Duodenal mucosa (tissue), 2 donors: ENCODE measurements at regions not wholly inside any gene's neighbourhood (a gene's known extent, or its start where the extent isn't known, plus 50 kb on each side); places are given as distances from the start of the nearest gene placed in this dataset.
"Not testable (repeated sequence)": the region's sequence is repeated elsewhere in the genome, so short reads cannot be mapped to it uniquely, and the experiment has no call there.

Experiments used
- H3K27ac ChIP-seq: one replicate; pipeline ENCODE4 v1.7.0; 2013; ENCODE audit warnings: low read depth, low read length
- H3K27me3 ChIP-seq, 2 donors: one replicate each; pipeline ENCODE4 v1.7.0; 2013; ENCODE audit warnings: low read length in 2 of 2, control low read depth in 1 of 2; ENCODE audit not compliant: insufficient read depth in 2 of 2, control insufficient read depth in 1 of 2
- H3K36me3 ChIP-seq, 2 donors: one replicate each; pipeline ENCODE4 v1.7.0; 2013; ENCODE audit warnings: low read length in 2 of 2, control low read depth in 1 of 2; ENCODE audit not compliant: insufficient read depth in 2 of 2, control insufficient read depth in 1 of 2
- H3K4me1 ChIP-seq, 2 donors: one replicate each; pipeline ENCODE4 v1.7.0; 2013; ENCODE audit warnings: low read length in 2 of 2, control low read depth in 1 of 2; ENCODE audit not compliant: insufficient read depth in 2 of 2, control insufficient read depth in 1 of 2
- H3K4me3 ChIP-seq, 2 donors: one replicate each; pipeline ENCODE4 v1.7.0; 2013; ENCODE audit warnings: low read length in 2 of 2, low read depth in 1 of 2
- H3K9ac ChIP-seq, 2 donors: one replicate each; pipeline ENCODE4 v1.7.0; 2013; ENCODE audit warnings: low read length in 2 of 2, low read depth in 1 of 2
- H3K9me3 ChIP-seq, 2 donors: one replicate each; pipeline ENCODE4 v1.7.0; 2013; ENCODE audit warnings: low read length in 2 of 2, control low read depth in 1 of 2; ENCODE audit not compliant: control insufficient read depth in 1 of 2

DNA sequence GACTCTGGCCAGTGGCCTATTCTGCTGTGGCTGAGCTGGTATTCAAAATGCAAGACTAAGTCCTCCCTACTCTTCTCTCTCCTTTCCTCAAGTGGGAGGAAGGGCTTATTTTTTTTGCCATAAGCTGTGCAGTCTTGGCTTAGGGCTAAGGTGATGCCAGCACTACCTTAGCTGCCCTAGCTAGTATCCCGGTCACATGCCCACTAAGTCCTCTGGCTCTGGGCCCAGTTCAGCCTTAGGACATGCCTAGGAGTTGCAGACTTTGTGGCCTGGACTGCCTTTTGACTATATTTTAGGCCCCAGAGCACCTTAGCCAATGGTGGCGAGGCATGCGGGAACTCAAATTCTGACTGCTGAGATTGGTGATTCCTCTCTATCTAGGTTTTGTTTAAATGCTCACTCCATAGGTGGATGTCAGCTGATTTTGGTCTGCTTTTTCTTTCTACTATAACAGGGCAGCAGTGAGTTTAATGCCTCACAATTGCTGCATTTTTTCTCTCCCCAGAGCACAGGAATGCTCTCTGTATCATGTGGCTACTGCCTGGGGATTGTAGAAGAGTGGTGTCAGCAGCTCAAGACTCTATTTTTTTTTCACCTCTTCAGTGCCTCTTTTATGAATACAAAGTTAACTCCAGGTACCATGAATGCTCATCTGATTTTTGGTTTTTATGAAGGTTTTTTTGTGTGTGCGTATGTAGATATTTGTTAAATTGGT is 472.9 kb upstream of the GRID2 start:
- H3K27ac ChIP-seq = no peak overlapping the region
- no peaks in the 10 kb centered on the region for H3K36me3 ChIP-seq
- no peak overlapping the region for H3K4me3 ChIP-seq
- no peaks in the 10 kb centered on the region for H3K27me3 ChIP-seq
- peaks cover 4 to 6% of the 10 kb centered on the region in 2 donors for H3K9me3 ChIP-seq
- H3K9ac ChIP-seq = no peak overlapping the region
- H3K4me1 ChIP-seq = no peaks in the 10 kb centered on the region

DNA sequence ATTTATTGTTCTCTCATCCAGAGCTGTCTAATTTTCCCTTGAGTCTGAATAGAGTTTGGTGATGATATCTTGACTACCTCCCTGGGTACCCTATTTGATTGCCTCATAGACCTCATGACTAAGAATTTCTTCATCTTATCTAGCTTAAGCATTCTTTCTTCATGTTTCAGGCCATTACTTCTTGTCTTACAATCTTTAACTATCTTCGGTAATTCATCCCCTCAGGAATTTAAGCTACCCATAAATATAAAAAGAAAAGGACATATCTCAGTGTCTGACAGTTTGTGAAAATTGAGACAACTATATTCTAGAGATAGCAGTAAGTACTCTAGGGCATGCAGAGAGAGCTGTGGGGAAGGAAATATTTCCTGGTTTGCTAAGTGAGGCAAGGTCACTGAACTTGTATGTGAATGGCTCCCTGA is 466.1 kb upstream of the GRID2 start:
- no peaks in the 10 kb centered on the region for H3K36me3 ChIP-seq
- H3K4me3 ChIP-seq = no peak overlapping the region
- peaks cover 4% of the 10 kb centered on the region in 2 donors for H3K9me3 ChIP-seq

DNA sequence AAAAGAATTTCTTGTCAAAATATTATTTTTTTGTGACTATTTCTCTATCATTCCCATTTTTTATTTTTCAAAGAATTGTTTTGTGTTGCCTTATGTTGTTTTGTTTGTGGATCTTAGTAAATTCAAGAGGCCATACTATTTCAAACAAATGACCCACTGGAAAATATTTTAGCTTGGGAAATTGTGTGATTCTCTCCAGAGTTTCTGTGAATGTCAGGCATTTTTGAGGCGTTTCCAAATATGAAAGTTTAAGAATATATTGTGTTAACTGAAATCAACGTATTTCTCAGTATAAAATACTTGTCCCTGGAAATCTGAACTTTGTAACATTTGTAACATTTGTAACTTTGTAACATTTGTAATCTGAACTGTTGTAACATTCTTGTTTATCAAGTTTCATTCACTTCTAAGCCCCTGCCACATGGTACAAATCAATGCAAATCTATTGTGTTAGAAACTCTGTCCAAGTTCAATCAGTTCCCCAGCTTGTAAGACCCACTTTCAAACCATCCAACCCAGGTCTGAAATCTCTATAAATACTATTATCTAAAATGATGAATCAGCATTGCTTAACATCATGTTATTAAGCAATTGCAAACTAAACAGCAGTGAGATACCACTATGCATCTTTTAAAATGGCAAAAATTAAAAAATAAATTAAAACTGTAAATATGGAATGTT is 465.4 kb upstream of the GRID2 start:
- no peaks in the 10 kb centered on the region for H3K27me3 ChIP-seq

More for the DNA sequence above, 466.1 kb upstream of the GRID2 start:
- H3K27me3 ChIP-seq = no peaks in the 10 kb centered on the region
- H3K9ac ChIP-seq = no peak overlapping the region
- no peak overlapping the region for H3K27ac ChIP-seq
- no peaks in the 10 kb centered on the region for H3K4me1 ChIP-seq

DNA sequence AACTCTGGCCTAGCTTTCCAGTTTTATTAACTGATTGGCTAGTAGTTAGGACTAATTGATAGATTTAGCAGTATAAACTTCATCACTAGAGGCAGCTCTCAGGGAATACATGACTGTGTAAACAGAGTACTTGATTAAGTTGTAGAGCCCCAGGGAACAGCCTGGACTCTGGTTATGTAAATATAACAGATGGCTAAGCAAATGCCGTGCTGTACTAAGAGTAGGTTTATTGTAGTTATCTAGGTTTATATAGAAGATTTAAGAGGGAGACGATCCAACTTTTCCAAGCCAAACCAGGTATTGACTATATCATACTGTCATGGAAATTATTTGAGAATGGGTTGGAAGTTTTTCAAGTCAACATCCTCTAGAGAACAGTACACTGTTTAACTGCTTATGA is 463.4 kb upstream of the GRID2 start:
- Histone ChIP-seq H3K4me1 (no peaks in the 10 kb centered on the region), H3K9ac (no peak overlapping the region), H3K9me3 (no peaks in the 10 kb centered on the region), H3K36me3 (no peaks in the 10 kb centered on the region), H3K27me3 (no peaks in the 10 kb centered on the region), H3K4me3 (no peak overlapping the region), H3K27ac (no peak overlapping the region)

More for the DNA sequence above, 465.4 kb upstream of the GRID2 start:
- Histone ChIP-seq H3K27ac (no peak overlapping the region), H3K9me3 (peaks cover under 1 to 4% of the 10 kb centered on the region in 2 donors), H3K4me3 (no peak overlapping the region), H3K36me3 (no peaks in the 10 kb centered on the region), H3K9ac (no peak overlapping the region), H3K4me1 (no peaks in the 10 kb centered on the region)

DNA sequence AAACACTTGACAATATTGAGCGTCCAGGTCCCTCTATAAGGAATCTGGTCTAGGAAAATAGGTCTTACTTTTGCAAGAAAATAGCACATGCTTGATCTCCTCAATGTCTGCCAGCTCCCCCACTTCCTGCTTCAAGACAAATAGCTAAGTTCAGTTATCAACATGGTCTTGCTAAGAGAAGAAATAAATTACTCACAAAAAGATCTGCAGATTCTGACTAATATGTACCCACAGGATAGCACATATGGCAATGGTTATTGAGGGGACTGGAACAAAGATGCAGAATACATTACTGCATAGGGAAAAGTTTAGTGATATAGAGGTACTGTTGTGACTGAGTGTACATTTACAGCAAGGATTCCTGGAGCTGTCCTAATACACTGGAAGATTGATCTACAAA is 457.5 kb upstream of the GRID2 start:
- H3K4me1 ChIP-seq = no peaks in the 10 kb centered on the region
- H3K36me3 ChIP-seq = no peaks in the 10 kb centered on the region
- no peaks in the 10 kb centered on the region for H3K27me3 ChIP-seq
- no peak overlapping the region for H3K4me3 ChIP-seq
- no peak overlapping the region for H3K9ac ChIP-seq
- no peak overlapping the region for H3K27ac ChIP-seq
- H3K9me3 ChIP-seq = no peaks in the 10 kb centered on the region

DNA sequence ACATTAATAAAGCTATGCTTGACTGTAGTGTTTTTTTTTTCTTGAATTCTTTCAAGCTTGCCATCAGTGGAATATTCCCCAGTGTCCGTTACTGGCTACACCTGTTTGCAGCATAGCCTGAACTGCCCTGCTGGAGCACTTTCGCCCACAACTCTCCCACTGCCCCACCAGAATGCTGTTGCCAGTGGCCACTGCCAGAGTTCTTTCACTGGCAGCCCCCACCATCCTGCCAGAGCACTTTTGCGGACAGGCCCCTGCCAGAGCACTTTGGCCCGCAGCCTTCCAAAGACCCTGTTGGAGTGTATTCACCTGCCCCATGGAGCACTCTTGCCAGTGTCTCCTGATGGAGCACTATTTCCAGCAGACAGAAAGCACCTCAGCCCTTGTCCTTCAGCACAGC is 452.3 kb upstream of the GRID2 start:
- Histone ChIP-seq H3K9ac (no peak overlapping the region), H3K36me3 (no peaks in the 10 kb centered on the region), H3K27me3 (no peaks in the 10 kb centered on the region), H3K4me3 (no peak overlapping the region), H3K9me3 (no peaks in the 10 kb centered on the region), H3K4me1 (no peaks in the 10 kb centered on the region), H3K27ac (no peak overlapping the region)

DNA sequence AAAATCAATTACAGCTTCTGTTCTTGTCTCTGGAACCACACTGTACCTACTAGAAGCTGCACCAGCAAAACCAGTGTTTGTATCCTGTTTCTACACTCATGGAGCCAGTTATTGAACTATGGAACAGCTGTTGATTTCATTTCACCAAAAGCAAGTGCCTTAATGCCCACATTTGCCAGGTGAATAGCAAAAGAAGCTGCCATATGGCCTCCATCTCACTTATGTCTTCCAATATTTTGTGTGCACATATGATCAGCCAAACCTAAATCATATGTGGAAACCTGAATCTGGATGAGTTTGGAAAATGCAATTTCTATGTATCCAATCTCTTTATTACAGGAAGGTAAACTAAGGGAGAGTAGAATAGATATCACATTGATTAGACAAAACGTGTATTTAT is 415.8 kb upstream of the GRID2 start:
- H3K4me3 ChIP-seq = no peak overlapping the region
- H3K27ac ChIP-seq = no peak overlapping the region
- no peak overlapping the region for H3K9ac ChIP-seq
- no peaks in the 10 kb centered on the region for H3K9me3 ChIP-seq
- no peaks in the 10 kb centered on the region for H3K27me3 ChIP-seq
- H3K4me1 ChIP-seq = no peaks in the 10 kb centered on the region
- no peaks in the 10 kb centered on the region for H3K36me3 ChIP-seq

DNA sequence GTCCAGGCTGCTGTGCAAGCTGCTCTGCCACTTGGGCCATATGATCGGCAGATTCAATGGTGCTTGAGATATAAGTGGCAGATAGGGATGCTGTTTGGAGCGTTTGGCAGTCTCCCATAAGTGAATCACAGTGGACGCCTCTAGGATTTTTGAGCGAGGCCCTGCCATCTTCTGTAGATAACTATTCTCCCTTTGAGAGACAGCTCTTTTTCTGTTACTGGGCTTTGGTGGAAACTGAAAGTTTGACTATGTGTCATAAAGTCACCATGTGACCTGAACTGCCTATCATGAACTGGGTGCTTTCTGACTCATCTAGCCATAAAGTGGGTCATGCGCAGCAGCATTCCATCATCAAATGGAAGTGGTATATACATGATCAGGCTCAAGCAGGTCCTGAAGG is 412.5 kb upstream of the GRID2 start:
- H3K36me3 ChIP-seq, H3K4me1 ChIP-seq, H3K9me3 ChIP-seq, H3K9ac ChIP-seq, H3K27me3 ChIP-seq, H3K4me3 ChIP-seq, H3K27ac ChIP-seq: not testable (repeated sequence)

DNA sequence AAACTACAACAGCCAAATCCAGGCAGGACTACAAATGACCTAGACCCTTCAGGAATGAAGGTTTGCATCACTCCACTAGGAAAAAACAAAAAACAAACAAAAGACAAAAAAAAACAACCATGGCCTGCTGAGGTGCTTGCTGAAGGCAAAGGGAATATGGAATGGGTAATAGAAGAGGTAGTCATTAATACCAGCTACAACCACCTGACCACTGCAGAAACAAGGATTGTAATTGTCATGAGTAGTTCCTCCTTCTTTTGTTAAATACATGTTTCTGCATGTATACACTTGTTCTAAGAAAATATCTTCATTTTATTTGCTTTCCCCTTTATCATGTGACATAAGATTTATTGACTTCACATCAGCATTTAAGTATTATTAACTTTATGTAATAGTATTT is 409.8 kb upstream of the GRID2 start:
- Histone ChIP-seq H3K4me1 (no peaks in the 10 kb centered on the region), H3K4me3 (no peak overlapping the region), H3K9me3 (no peaks in the 10 kb centered on the region), H3K27me3 (no peaks in the 10 kb centered on the region), H3K27ac (no peak overlapping the region), H3K9ac (no peak overlapping the region), H3K36me3 (no peaks in the 10 kb centered on the region)

DNA sequence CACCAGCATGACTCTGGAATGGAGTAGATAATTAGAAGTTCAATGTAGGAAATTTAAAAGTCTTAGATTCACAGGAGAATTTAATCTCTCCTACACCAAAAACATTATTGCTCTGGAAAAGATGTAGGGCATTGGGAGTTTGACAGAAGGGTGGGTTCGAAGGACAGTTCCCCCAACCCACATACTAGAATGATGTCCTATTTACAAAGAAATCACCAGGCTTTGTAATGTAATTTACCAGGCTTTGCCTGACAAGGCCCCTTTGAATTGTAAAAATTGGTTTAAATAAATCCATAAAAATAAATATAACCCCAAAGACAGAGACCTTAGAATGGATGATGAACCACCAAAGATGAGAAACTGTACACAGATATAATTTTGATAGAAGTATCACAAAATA is 399.2 kb upstream of the GRID2 start:
- no peaks in the 10 kb centered on the region for H3K27me3 ChIP-seq
- H3K9ac ChIP-seq = no peak overlapping the region

More for the DNA sequence above, 399.2 kb upstream of the GRID2 start:
- no peak overlapping the region for H3K27ac ChIP-seq
- no peaks in the 10 kb centered on the region for H3K9me3 ChIP-seq
- H3K36me3 ChIP-seq = no peaks in the 10 kb centered on the region
- H3K4me3 ChIP-seq = no peak overlapping the region
- no peaks in the 10 kb centered on the region for H3K4me1 ChIP-seq
